Upper lobe of left lung (tissue), 6 donors: ENCODE measurements at regions not wholly inside any gene's neighbourhood (a gene's known extent, or its start where the extent isn't known, plus 50 kb on each side); places are given as distances from the start of the nearest gene placed in this dataset.

ENCODE experiments used
- ATAC-seq, 2 donors: fragments of 200-7000 bp; cut with Tn5 transposase; one replicate each; pipeline ENCODE4 v1.9.1; 2022; ENCODE audit warnings: mild to moderate bottlenecking in 2 of 2, moderate library complexity in 2 of 2; ENCODE audit not compliant: low FRiP score in 2 of 2
- DNase-seq, 2 donors: peaks; one replicate each; pipeline ENCODE4 v3.0.0-alpha.2; 2019 to 2020
- H3K27ac ChIP-seq, 4 donors: fragments of 200-600 bp; sonication (generic); one replicate each; pipeline ENCODE4 v1.5.1; 2016 to 2019
- H3K27me3 ChIP-seq, 4 donors: fragments of 200-600 bp; sonication (generic); one replicate each; pipeline ENCODE4 v1.5.1; 2017 to 2019
- H3K36me3 ChIP-seq, 4 donors: fragments of 200-600 bp; sonication (generic); one replicate each; pipeline ENCODE4 v1.5.1; 2016 to 2019
- H3K4me1 ChIP-seq, 4 donors: fragments of 200-600 bp; sonication (generic); one replicate each; pipeline ENCODE4 v1.5.1; 2018 to 2019
- H3K4me3 ChIP-seq, 4 donors: fragments of 200-600 bp; sonication (generic); one replicate each; pipeline ENCODE4 v1.5.1; 2017 to 2019; ENCODE audit warnings: mild to moderate bottlenecking in 2 of 4, moderate library complexity in 1 of 4
- H3K9me3 ChIP-seq, 4 donors: fragments of 200-600 bp; sonication (generic); one replicate each; pipeline ENCODE4 v1.5.1; 2018 to 2019
- EP300 ChIP-seq, 4 donors: sonication (generic); formaldehyde crosslinking; IDR thresholded peaks; one replicate each; pipeline ENCODE4 v1.5.1; 2017; ENCODE audit warnings: antibody characterized with exemption in 4 of 4, control low read depth in 2 of 4
- POLR2A ChIP-seq, 4 donors: fragments of 450-650 bp; IDR thresholded peaks; one replicate each; pipeline ENCODE4 v1.5.1; 2016 to 2017; ENCODE audit warnings: antibody characterized with exemption in 4 of 4, mild to moderate bottlenecking in 2 of 4
- POLR2AphosphoS5 ChIP-seq, 2 donors: sonication (generic); formaldehyde crosslinking; IDR thresholded peaks; one replicate each; pipeline ENCODE4 v1.5.1; 2017; ENCODE audit warnings: antibody characterized with exemption in 2 of 2
- WGBS, 2 donors: methylation state at CpG; one replicate each; pipeline ENCODE4 v1.1.5; 2017 to 2018; 5-methylcytosine and 5-hydroxymethylcytosine counted together
- TF ChIP-seq, protein P1 (sequence below), 6 experiments: fragments of 450-650 bp in 4 of 6; fragments of 200-600 bp in 2 of 6; sonication (generic) in 2 of 6; IDR thresholded peaks; one replicate each; pipeline ENCODE4 v1.5.1; 2016 to 2019; ENCODE audit warnings: antibody characterized with exemption in 6 of 6
- donor health status: DM: no; HTN: no; CAD: no; lungs with moderate emphysema.
- donor health status: DM: no; HTN: yes; CAD: no; lungs with severe emphysema.

DNA sequence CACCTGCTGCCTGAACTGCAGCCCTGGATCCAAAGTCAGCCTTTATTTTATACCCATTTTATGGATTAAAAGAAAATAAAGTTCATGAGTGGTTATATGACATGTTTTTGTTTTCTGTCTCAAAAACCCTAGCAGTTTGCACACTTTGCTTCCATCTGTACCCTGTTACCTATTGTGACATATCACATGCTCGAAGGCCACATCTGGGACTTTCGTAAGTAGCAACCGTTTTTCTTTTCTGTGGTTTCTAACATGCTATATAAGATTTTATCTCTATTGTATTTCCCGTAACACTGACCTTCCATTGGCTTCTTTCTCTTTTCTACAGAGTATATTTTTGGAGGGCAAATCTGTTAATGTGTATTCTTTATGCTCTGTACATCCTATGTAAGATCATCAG, 1007.2 kb downstream of the PCDH9 start:
- DNase-seq (no peak), ATAC-seq (no peak)
- H3K27ac ChIP-seq: no peak overlapping the region

DNA sequence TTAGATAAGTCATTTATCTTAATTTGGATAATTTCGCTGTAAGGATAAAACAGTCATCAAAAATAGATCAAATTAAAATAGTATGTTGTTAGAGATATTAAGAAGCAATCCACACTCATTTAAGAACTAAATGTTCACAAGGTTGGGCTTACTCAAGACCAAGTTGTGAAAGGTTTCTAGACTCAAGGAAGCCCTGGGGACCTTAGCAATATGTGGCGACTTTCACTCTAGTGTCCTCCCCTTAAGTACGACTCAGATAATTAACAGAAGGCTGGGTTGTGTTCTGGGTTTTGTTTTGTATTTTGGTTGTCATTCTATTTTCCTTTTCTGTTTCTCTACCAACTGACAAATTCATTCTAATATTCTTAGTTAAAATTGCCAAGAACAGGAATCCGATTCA, 1008.0 kb downstream of the PCDH9 start:
- DNase-seq (no peak), ATAC-seq (no peak)
- Histone ChIP-seq H3K27me3 (no peaks in the 10 kb centered on the region), H3K4me3 (no peak overlapping the region), H3K4me1 (no peaks in the 10 kb centered on the region), H3K27ac (no peak overlapping the region), H3K36me3 (no peaks in the 10 kb centered on the region), H3K9me3 (no peaks in the 10 kb centered on the region)
- TF ChIP-seq EP300 (IDR thresholded peaks at IDR 0.05): no peak
- no peak for TF ChIP-seq POLR2A (IDR thresholded peaks at IDR 0.05)
- TF ChIP-seq POLR2AphosphoS5 (IDR thresholded peaks at IDR 0.05): no peak
- TF ChIP-seq, protein P1, sequence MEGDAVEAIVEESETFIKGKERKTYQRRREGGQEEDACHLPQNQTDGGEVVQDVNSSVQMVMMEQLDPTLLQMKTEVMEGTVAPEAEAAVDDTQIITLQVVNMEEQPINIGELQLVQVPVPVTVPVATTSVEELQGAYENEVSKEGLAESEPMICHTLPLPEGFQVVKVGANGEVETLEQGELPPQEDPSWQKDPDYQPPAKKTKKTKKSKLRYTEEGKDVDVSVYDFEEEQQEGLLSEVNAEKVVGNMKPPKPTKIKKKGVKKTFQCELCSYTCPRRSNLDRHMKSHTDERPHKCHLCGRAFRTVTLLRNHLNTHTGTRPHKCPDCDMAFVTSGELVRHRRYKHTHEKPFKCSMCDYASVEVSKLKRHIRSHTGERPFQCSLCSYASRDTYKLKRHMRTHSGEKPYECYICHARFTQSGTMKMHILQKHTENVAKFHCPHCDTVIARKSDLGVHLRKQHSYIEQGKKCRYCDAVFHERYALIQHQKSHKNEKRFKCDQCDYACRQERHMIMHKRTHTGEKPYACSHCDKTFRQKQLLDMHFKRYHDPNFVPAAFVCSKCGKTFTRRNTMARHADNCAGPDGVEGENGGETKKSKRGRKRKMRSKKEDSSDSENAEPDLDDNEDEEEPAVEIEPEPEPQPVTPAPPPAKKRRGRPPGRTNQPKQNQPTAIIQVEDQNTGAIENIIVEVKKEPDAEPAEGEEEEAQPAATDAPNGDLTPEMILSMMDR (IDR thresholded peaks at IDR 0.05): no peak
- 88 to 91% methylated on average over 4 of the region's 4 CpGs for WGBS, 2 donors

More for the DNA sequence above, 1007.2 kb downstream of the PCDH9 start:
- H3K9me3 ChIP-seq: no peaks in the 10 kb centered on the region
- H3K4me3 ChIP-seq: no peak overlapping the region
- TF ChIP-seq, protein P1 (IDR thresholded peaks at IDR 0.05): no peak
- no peaks in the 10 kb centered on the region for H3K27me3 ChIP-seq
- no peaks in the 10 kb centered on the region for H3K4me1 ChIP-seq
- no peaks in the 10 kb centered on the region for H3K36me3 ChIP-seq
- whole genome bisulfite sequencing, 2 donors: 77 to 81% methylated on average over 4 of the region's 4 CpGs

DNA sequence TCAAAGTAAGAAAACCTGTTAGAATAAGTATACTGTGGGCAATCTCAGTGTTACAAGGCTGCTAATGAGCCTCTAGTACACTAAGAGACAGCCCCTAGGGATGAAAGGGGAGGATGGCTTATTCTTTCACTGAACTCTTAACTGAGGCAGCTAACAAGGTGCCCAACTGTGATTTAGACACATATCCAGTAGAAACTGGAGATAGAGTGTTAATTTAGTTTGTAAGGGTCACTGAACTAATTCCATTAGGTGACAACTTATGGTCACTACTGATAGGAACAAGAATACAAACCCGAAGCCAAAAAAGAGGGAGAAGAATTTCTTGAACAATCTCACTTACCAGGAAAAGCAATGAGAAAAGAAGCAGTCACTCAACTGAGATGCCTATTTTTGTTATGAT, 1010.6 kb downstream of the PCDH9 start:
- Histone ChIP-seq H3K27me3 (no peaks in the 10 kb centered on the region), H3K36me3 (no peaks in the 10 kb centered on the region), H3K9me3 (no peaks in the 10 kb centered on the region), H3K4me3 (no peak overlapping the region), H3K4me1 (no peaks in the 10 kb centered on the region), H3K27ac (no peak overlapping the region)
- DNase-seq (no peak), ATAC-seq (no peak)
- whole genome bisulfite sequencing, 2 donors: 54 to 79% methylated on average over 1 of the region's 1 CpG
- no peak for TF ChIP-seq EP300 (IDR thresholded peaks at IDR 0.05)
- TF ChIP-seq POLR2AphosphoS5 (IDR thresholded peaks at IDR 0.05): no peak
- no peak for TF ChIP-seq POLR2A (IDR thresholded peaks at IDR 0.05)
- TF ChIP-seq, protein P1 (IDR thresholded peaks at IDR 0.05): no peak

DNA sequence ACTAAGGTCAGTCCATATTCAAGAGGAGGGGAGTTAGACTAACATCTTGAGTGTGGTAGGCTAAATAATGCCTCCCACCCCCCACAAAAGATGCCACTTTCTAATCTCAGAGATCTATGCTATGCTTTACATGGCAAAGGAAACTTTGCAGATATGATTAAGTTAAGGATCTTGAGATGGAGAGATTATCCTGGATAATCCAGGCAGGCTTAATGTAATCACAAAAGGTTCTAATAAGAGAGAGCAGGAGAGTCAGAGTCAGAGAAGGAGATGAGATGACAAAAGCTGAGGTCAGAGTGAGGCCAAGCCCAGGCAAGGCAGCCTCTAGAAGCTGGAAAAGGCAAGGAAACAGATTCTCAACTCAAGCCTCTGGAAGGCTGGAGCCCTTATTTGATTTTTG, 1011.6 kb downstream of the PCDH9 start:
- Histone ChIP-seq H3K4me3 (no peak overlapping the region), H3K27ac (no peak overlapping the region), H3K9me3 (no peaks in the 10 kb centered on the region), H3K36me3 (no peaks in the 10 kb centered on the region), H3K27me3 (no peaks in the 10 kb centered on the region), H3K4me1 (no peaks in the 10 kb centered on the region)
- ATAC-seq (no peak), DNase-seq (no peak)
- TF ChIP-seq, protein P1 (IDR thresholded peaks at IDR 0.05): no peak
- TF ChIP-seq POLR2AphosphoS5 (IDR thresholded peaks at IDR 0.05): no peak
- no peak for TF ChIP-seq POLR2A (IDR thresholded peaks at IDR 0.05)
- no peak for TF ChIP-seq EP300 (IDR thresholded peaks at IDR 0.05)

DNA sequence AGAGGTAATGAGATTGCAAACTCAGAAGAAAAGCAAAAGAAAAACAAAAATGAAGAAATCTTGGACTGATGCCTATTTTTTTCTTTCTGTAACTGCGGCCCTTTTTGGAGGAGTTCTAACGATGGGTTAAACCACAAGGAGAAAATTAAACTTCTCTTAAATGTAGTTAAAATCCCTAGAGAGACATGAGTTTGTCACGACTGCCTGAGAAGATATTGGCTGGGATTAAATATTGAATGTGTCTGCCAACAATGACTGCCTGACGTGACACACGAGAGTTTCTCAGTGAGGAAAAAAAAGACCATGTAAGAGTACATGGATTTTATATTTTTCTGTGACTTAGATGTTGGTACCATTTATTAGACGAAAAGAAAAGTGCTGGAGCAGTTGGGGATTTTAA, 1013.4 kb downstream of the PCDH9 start:
- no peaks in the 10 kb centered on the region for H3K36me3 ChIP-seq
- H3K27ac ChIP-seq: no peak overlapping the region
- no peaks in the 10 kb centered on the region for H3K9me3 ChIP-seq
- 49 to 50% methylated on average over 6 of the region's 6 CpGs for WGBS, 2 donors
- ATAC-seq (peak in 1 of 2 donors; percentile 28), DNase-seq (no peak)
- no peaks in the 10 kb centered on the region for H3K27me3 ChIP-seq
- H3K4me1 ChIP-seq: no peaks in the 10 kb centered on the region
- H3K4me3 ChIP-seq: no peak overlapping the region
- TF ChIP-seq POLR2AphosphoS5 (IDR thresholded peaks at IDR 0.05): no peak
- no peak for TF ChIP-seq EP300 (IDR thresholded peaks at IDR 0.05)
- TF ChIP-seq, protein P1 (IDR thresholded peaks at IDR 0.05): no peak
- no peak for TF ChIP-seq POLR2A (IDR thresholded peaks at IDR 0.05)
